ENCODE measurements at regions not wholly inside any gene's neighbourhood (a gene's known extent, or its start where the extent isn't known, plus 50 kb on each side); places are given as distances from the start of the nearest gene placed in this dataset.

DNA sequence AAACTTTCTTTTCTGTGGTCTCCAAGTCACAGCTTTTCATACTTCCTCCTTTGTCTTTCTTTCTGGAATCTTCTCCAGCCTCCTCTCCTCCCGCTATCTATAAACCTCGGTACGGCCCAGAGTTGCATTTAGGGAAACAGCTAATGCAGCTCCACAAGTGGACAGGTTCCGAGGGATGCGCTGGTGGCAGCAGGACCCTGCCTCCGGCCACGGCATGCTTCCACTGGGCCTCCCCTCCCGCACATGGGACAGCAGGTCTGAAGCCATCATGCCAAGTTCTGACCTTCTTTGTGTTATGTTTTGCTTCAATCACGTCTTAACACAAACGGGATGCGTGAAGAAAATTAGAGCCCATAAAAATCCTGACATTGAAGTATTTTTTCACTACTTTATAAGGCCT, 136.9 kb downstream of the IRX2 start:
- peaks cover 5% of the 10 kb centered on the region for H3K27me3 Mint-ChIP-seq

DNA sequence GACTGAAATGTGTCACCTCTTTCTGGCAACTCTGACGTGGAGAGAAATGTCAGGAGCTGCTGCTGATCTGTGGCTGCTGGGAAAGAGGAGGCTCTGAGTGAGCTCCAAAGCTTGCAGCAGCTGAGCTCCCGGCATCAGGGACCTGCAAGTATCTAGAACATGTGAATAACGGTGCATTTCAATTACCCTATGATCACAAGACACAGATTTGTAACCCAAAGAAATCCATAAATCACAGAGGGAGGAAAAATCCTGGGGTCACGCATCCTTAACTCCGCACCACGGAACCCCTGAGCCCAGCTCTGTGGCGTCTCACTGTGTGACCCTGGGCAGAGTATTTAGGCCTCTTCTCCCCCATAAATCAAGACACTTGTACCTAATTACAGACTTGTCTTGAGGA, 139.8 kb downstream of the IRX2 start:
- Mint-ChIP-seq H3K27ac (no peak overlapping the region), H3K27me3 (peaks cover 4% of the 10 kb centered on the region), H3K36me3 (ENCODE audit: low read depth) (no peaks in the 10 kb centered on the region), H3K4me1 (no peaks in the 10 kb centered on the region), H3K4me3 (no peak overlapping the region)
- no peak for ATAC-seq
- DNase-seq = no peak
- H3K9me3 ChIP-seq (ENCODE audit: control insufficient read depth, low read length, poor library complexity, severe bottlenecking) = no peaks in the 10 kb centered on the region

More for the DNA sequence above, 136.9 kb downstream of the IRX2 start:
- Mint-ChIP-seq H3K27ac (no peak overlapping the region), H3K4me3 (no peak overlapping the region), H3K36me3 (ENCODE audit: low read depth) (no peaks in the 10 kb centered on the region), H3K4me1 (no peaks in the 10 kb centered on the region)
- no peak for ATAC-seq
- no peaks in the 10 kb centered on the region for H3K9me3 ChIP-seq (ENCODE audit: control insufficient read depth, low read length, poor library complexity, severe bottlenecking)
- DNase-seq = no peak

DNA sequence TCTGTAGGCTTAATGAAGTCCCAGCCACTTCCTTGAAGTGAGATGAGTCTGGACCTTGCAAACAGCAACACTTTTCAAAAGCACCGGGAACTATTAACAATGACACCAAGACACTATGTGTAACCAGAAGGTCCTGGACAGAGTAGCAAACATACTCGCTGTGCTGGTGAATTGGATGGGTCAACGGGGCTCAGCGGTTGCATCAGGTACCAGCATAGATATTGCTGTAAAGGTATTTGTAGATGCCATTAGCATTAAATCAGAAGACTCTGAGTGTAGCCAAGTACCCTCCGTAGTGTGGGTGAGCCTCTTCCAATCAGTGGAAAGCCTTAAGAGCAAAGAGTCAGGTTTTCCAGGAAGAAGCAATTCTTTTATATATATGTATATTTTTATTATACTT, 140.5 kb downstream of the IRX2 start:
- DNase-seq = no peak
- Mint-ChIP-seq H3K27me3 (peaks cover 4% of the 10 kb centered on the region), H3K27ac (no peak overlapping the region), H3K4me3 (no peak overlapping the region), H3K36me3 (ENCODE audit: low read depth) (no peaks in the 10 kb centered on the region), H3K4me1 (no peaks in the 10 kb centered on the region)
- no peak for ATAC-seq
- no peaks in the 10 kb centered on the region for H3K9me3 ChIP-seq (ENCODE audit: control insufficient read depth, low read length, poor library complexity, severe bottlenecking)

DNA sequence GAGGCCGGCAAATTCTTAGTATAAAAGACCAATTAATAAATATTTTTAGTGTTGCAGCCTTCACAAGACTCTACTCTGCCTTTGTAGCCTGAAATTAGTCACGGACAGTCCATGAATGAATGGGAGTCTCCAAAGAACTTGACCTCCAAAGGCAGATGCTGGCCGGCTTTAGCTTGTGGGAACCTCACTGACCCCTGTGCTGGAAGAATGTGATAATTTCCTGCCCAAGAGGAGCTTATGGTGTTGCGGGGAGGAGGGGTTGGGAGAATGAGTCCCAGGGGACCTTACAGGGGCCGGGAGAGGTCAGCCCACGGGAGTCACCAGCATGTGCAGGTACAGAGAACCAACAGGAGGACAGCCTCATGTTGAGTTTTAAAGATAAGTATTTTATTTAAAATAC, 143.1 kb downstream of the IRX2 start:
- Mint-ChIP-seq H3K36me3 (ENCODE audit: low read depth) (no peaks in the 10 kb centered on the region), H3K27ac (no peak overlapping the region), H3K4me3 (no peak overlapping the region), H3K27me3 (peaks cover 4% of the 10 kb centered on the region), H3K4me1 (no peaks in the 10 kb centered on the region)
- no peak for DNase-seq
- H3K9me3 ChIP-seq (ENCODE audit: control insufficient read depth, low read length, poor library complexity, severe bottlenecking) = no peaks in the 10 kb centered on the region
- no peak for ATAC-seq

DNA sequence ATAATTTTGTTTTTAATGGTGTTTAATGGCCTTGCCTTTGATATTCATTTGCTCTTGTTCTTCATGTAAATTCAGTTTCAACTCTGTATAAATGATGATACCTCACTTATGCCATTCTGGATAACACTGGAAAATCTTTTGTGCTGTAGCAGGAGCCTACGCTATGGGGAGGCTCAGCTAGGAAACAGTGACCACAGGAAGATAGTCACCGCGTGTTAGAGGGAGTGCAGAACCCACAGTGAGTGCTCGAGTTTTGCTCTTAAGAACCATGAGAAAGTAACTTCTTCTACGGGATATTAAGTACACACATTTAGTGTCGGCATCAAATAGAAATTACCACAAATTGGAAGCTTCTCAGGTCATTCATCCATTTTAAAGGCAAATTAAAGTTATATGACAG, 143.9 kb downstream of the IRX2 start:
- no peaks in the 10 kb centered on the region for H3K36me3 Mint-ChIP-seq (ENCODE audit: low read depth)
- no peak for ATAC-seq
- no peak overlapping the region for H3K27ac Mint-ChIP-seq

DNA sequence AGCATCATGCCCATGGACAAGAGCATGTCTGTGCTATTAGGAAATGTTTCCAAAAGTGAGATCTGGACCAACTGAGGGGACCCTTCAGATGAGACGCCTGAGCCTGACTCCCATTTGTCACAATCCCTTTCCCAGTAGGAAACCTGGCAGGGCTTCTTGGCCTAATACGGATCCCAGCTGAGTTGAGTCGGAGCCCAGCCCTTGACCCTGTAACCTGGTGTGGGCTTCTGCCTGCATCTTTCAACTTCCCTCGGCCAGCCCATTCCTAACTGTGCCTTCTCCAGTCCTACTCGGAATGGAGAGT, 148.3 kb downstream of the IRX2 start:
- H3K27me3 Mint-ChIP-seq = peaks cover 4% of the 10 kb centered on the region
- ATAC-seq (no peak), DNase-seq (no peak)
- H3K36me3 Mint-ChIP-seq (ENCODE audit: low read depth) = no peaks in the 10 kb centered on the region
- no peaks in the 10 kb centered on the region for H3K4me1 Mint-ChIP-seq
- no peak overlapping the region for H3K27ac Mint-ChIP-seq
- H3K9me3 ChIP-seq (ENCODE audit: control insufficient read depth, low read length, poor library complexity, severe bottlenecking) = no peaks in the 10 kb centered on the region
- no peak overlapping the region for H3K4me3 Mint-ChIP-seq

More for the DNA sequence above, 143.9 kb downstream of the IRX2 start:
- H3K9me3 ChIP-seq (ENCODE audit: control insufficient read depth, low read length, poor library complexity, severe bottlenecking) = no peaks in the 10 kb centered on the region
- no peak for DNase-seq
- Mint-ChIP-seq H3K4me1 (no peaks in the 10 kb centered on the region), H3K27me3 (peaks cover 4% of the 10 kb centered on the region), H3K4me3 (no peak overlapping the region)

DNA sequence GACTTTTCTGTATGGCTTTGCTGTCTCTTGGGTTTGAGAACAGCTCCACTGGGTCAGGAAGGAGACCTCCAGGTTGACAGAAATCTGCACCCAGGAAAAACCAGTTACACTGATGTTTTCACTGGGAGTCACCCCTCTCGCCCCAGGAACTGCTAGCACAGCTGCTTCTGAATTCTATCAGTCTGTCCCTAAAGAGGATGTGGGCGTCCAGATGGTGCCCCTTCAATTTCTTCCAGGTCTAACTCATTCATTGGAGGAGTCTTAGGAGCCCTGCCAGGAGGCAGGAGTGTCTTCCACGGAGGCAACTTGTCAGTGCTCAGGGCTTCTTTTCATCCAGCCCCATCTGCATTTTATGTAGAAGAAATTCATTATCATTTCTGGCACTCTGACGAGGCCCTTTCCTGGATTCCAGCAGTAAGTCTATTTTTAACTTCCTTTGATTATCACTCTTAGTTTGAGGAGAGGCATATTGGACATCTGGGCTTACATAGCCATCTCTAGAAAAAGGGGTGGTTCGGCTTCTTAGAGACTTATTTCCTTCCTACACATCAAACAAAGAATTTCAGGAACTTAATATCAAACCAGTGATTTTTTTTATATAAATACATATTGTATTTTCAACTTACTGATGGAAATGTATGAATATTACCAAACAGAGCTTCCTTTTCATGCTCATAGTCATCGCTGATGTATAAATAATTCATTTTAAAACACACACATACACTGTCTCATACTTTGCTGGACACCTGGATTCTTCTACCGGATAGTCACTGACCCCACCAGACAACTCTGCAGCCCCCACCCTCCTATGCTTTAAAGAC, 148.8 kb downstream of the IRX2 start:
- no peaks in the 10 kb centered on the region for H3K36me3 Mint-ChIP-seq (ENCODE audit: low read depth)
- no peak overlapping the region for H3K4me3 Mint-ChIP-seq
- H3K4me1 Mint-ChIP-seq = no peaks in the 10 kb centered on the region
- no peak overlapping the region for H3K27ac Mint-ChIP-seq
- DNase-seq (no peak), ATAC-seq (no peak)
- H3K27me3 Mint-ChIP-seq = peaks cover 4% of the 10 kb centered on the region
- H3K9me3 ChIP-seq (ENCODE audit: control insufficient read depth, low read length, poor library complexity, severe bottlenecking) = no peaks in the 10 kb centered on the region

DNA sequence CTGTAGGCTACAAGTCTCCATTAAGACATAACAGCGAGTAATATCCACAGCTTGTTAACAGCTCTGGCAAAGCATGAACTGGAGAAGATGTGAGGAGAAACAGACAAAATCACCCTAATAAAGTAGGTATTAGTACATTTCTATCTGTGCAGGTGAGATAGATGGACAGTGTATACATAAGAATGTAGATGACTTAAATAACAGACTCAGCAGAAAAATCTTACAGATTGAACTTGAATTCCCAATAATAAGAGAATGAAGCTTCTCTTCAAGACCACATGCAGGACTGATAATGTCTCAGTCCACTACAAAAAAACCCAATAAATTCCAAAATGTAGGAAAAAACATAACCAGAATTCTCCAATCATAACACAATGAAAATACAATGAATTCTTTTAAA, 153.0 kb downstream of the IRX2 start:
- ATAC-seq (no peak), DNase-seq (no peak)
- Mint-ChIP-seq H3K27ac (no peak overlapping the region), H3K36me3 (ENCODE audit: low read depth) (no peaks in the 10 kb centered on the region), H3K4me1 (no peaks in the 10 kb centered on the region), H3K27me3 (no peaks in the 10 kb centered on the region), H3K4me3 (no peak overlapping the region)
- no peaks in the 10 kb centered on the region for H3K9me3 ChIP-seq (ENCODE audit: control insufficient read depth, low read length, poor library complexity, severe bottlenecking)

DNA sequence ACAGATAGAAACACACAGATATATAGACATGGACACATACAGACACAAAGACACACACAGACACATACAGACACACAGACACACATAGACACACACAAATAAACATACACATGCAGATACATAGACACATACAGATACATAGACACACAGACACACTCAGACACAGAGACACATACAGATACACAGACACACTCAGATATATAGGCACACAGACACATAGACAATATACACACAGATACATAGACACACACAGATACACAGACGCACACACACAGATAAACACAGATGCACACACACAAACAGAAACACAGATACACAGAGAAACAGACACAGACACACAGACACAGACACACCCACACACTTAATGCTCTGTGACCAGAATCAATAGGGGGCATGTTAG, 156.8 kb downstream of the IRX2 start:
- H3K36me3 Mint-ChIP-seq (ENCODE audit: low read depth) = no peaks in the 10 kb centered on the region
- DNase-seq = no peak
- H3K4me1 Mint-ChIP-seq = no peaks in the 10 kb centered on the region
- H3K27ac Mint-ChIP-seq = no peak overlapping the region
- no peaks in the 10 kb centered on the region for H3K9me3 ChIP-seq (ENCODE audit: control insufficient read depth, low read length, poor library complexity, severe bottlenecking)
- ATAC-seq = no peak
- no peaks in the 10 kb centered on the region for H3K27me3 Mint-ChIP-seq
- no peak overlapping the region for H3K4me3 Mint-ChIP-seq

DNA sequence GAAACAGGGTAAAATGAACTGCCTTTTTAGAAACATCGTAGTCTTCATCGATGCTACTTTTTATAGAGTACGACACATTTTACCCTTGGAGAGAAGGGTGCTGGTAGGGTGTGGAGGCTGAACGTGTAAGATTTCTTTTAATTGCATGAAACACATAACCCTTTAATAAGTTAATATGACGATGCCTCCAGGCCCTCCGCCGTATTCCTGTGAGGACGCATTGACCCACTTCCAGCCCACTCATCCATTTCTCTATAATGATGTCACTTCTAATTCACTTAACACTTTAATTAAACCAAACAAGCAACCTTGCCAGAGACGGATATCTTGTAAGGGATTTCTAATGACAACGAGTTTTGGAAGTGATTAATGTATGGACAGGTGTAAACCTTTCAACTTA, 158.7 kb downstream of the IRX2 start:
- no peaks in the 10 kb centered on the region for H3K9me3 ChIP-seq (ENCODE audit: control insufficient read depth, low read length, poor library complexity, severe bottlenecking)
- no peak overlapping the region for H3K4me3 Mint-ChIP-seq
- H3K27me3 Mint-ChIP-seq = no peaks in the 10 kb centered on the region
- H3K36me3 Mint-ChIP-seq (ENCODE audit: low read depth) = no peaks in the 10 kb centered on the region
- ATAC-seq = no peak
- no peak for DNase-seq
- no peaks in the 10 kb centered on the region for H3K4me1 Mint-ChIP-seq
- H3K27ac Mint-ChIP-seq = no peak overlapping the region

DNA sequence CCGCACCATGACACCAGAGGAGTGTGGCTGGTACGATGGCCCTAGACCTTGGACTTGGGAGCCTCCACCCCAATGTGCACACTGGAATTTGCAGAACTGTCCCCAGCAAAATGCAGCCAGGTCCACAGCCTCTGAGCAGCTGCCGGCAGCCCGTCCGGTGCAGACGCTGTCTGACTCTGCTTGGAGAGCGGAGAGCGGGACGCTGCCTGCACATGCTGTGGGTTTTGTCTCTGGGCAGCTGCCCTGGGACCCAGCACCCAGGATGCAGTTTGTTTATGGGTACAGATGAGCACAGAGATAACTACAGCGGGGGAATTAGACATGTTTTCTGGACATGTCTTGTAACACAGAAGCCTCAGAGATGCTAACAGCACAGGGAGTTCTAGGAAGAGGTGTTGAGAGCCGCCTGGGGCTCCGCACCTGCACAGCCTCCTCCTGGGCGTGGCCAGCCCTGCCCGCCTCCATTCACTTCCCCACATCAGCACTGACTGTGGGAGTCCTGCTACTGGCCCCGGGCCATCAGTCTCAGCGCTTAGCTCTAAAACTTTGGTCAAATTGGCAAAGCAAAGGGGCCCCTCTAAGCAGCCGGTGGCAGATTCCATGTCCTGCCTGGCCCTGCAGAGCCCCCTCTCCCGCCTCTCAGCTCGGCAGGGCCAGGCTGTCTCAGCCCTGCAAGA, 159.6 kb downstream of the IRX2 start:
- no peak for DNase-seq
- no peaks in the 10 kb centered on the region for H3K9me3 ChIP-seq (ENCODE audit: control insufficient read depth, low read length, poor library complexity, severe bottlenecking)
- Mint-ChIP-seq H3K4me1 (no peaks in the 10 kb centered on the region), H3K27ac (no peak overlapping the region), H3K36me3 (ENCODE audit: low read depth) (no peaks in the 10 kb centered on the region), H3K27me3 (no peaks in the 10 kb centered on the region), H3K4me3 (no peak overlapping the region)
- ATAC-seq = no peak

DNA sequence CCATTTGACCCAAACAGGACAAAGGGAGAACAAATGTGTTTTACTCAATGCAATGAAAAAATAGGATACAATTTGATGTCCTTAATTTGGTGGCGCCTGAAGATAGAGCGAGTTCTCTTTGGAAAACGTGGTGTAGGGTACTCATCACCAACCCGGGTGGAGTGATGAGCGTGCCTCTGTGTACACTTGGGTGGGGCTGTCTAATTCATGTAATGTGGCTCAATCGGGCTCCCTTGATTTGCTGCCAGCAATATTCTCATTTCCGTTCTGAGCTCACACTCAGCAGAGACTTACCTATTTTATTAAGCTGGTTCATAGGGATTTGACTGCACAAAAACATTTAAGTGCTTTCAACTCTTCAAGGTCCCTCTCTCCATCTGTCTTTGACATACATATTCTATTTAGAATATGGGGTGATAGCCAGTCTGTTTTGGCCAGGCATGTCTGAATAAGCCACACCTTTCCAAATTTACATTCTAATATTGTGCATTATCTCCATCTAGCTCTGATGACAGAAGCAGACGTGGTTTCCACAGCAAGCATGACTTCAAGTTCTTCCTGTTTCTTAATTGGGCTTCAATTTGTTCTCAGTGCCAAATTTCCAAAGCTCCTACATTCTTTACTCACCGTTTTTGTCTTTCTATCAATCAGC, 162.5 kb downstream of the IRX2 start:
- Mint-ChIP-seq H3K4me3 (no peak overlapping the region), H3K4me1 (no peaks in the 10 kb centered on the region)
- no peak for DNase-seq

DNA sequence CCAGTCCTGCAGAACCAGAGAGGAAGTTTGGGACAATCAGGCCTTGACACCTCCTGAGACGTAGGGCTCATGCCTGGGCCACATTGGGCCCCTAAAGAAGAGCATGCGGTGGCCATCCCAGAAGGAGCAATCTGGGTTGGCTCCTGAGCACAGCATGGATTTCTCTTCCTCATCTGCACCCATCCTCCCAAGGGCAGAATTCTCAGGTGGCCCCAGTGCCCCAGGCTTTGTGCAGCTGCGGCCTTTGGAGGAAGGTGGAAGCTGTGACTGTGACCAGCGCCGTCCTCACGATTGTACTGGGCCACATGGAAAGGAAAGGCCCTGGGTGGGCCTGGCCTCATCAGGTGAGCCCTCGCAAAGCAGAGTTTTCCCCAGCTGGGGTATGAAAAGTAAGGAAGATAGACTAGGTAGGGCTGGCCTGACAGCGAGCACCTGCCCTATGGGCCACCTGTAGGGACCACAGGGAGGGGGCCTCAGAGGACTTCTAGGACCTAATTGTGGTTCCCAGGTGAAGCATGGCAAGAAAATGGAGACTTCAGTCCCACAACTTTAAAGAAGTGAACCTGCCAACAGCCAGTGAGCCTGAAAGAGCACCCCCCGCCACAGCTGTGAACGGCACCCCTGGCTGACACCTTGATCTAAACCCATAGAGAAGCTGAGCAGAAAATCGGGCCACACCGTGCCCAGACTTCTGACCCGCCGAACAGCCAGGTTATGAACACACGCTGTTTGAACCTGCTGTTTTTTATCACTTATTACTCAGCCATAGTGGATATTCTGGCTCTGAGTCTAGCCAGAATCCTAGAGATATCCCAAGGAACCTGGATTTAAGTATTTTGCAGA, 164.1 kb downstream of the IRX2 start:
- Mint-ChIP-seq H3K4me1 (no peaks in the 10 kb centered on the region), H3K4me3 (no peak overlapping the region), H3K27me3 (no peaks in the 10 kb centered on the region), H3K36me3 (ENCODE audit: low read depth) (no peaks in the 10 kb centered on the region), H3K27ac (no peak overlapping the region)
- no peak for ATAC-seq
- DNase-seq = no peak
- no peaks in the 10 kb centered on the region for H3K9me3 ChIP-seq (ENCODE audit: control insufficient read depth, low read length, poor library complexity, severe bottlenecking)

More for the DNA sequence above, 162.5 kb downstream of the IRX2 start:
- no peaks in the 10 kb centered on the region for H3K27me3 Mint-ChIP-seq
- no peaks in the 10 kb centered on the region for H3K36me3 Mint-ChIP-seq (ENCODE audit: low read depth)
- no peaks in the 10 kb centered on the region for H3K9me3 ChIP-seq (ENCODE audit: control insufficient read depth, low read length, poor library complexity, severe bottlenecking)
- no peak overlapping the region for H3K27ac Mint-ChIP-seq
- no peak for ATAC-seq

Measured in T-helper 17 cell (primary cell).